Caco-2 (cell line): ENCODE measurements at regions not wholly inside any gene's neighbourhood (a gene's known extent, or its start where the extent isn't known, plus 50 kb on each side); places are given as distances from the start of the nearest gene placed in this dataset.

Experiments used
- BruUV-seq: library from RNA; stranded (reverse); fragments of 400-500 nt; replicated peaks from 2 replicates; lab custom pipeline; 2021; lab: Mats Ljungman, UMichigan
- CTCF ChIA-PET: fragments of 300-600 bp; sonication (Branson Sonifier 250); formaldehyde crosslinking; loops from one replicate; lab custom pipeline; 2022; ENCODE audit warnings: antibody characterized with exemption; lab: Charles Lee
- POLR2A ChIA-PET: fragments of 300-600 bp; sonication (Branson Sonifier 250); formaldehyde crosslinking; loops from one replicate; lab custom pipeline; 2022; ENCODE audit warnings: antibody characterized with exemption; lab: Charles Lee
- DNase-seq, 2 experiments: peaks; one replicate each; pipeline versions ENCODE4 v3.0.0 to v3.0.0-alpha.2; 2020 to 2022
- H3K27me3 ChIP-seq: replicated peaks from 2 replicates; pipeline ENCODE4 v1.6.0; 2011; ENCODE audit warnings: low read length; ENCODE audit not compliant: control insufficient read depth, insufficient read depth
- H3K36me3 ChIP-seq: 2 replicates; pipeline ENCODE4 v1.5.1; 2011; ENCODE audit warnings: low read length; ENCODE audit not compliant: control insufficient read depth, insufficient read depth
- H3K4me1 ChIP-seq: fragments of 250-450 bp; sonication (Bioruptor Pico); 2 replicates; pipeline ENCODE4 v1.5.1; 2020; ENCODE audit warnings: mild to moderate bottlenecking
- H3K4me3 ChIP-seq: 2 replicates; pipeline ENCODE4 v1.5.1; 2011; ENCODE audit warnings: low read depth, mild to moderate bottlenecking, control low read depth, low read length
- H3K9me3 ChIP-seq: fragments of 250-450 bp; sonication (Bioruptor Pico); 2 replicates; pipeline ENCODE4 v1.5.1; 2020; ENCODE audit warnings: mild to moderate bottlenecking, moderate library complexity
- H3K27ac Mint-ChIP-seq: one replicate; pipeline ENCODE4 v1.8.0; 2022; ENCODE audit warnings: mixed read lengths; ENCODE audit not compliant: unreplicated experiment
- H3K27me3 Mint-ChIP-seq: one replicate; pipeline ENCODE4 v1.8.0; 2022; ENCODE audit warnings: mixed read lengths; ENCODE audit not compliant: insufficient read depth, unreplicated experiment
- H3K36me3 Mint-ChIP-seq: one replicate; pipeline ENCODE4 v1.8.0; 2022; ENCODE audit warnings: mild to moderate bottlenecking, mixed read lengths; ENCODE audit not compliant: insufficient read depth, unreplicated experiment
- H3K4me1 Mint-ChIP-seq: one replicate; pipeline ENCODE4 v1.8.0; 2022; ENCODE audit warnings: low read depth, mixed read lengths; ENCODE audit not compliant: unreplicated experiment
- H3K4me3 Mint-ChIP-seq: one replicate; pipeline ENCODE4 v1.8.0; 2022; ENCODE audit warnings: mild to moderate bottlenecking, moderate library complexity, mixed read lengths; ENCODE audit not compliant: unreplicated experiment
- H3K9me3 Mint-ChIP-seq: one replicate; pipeline ENCODE4 v1.8.0; 2022; ENCODE audit warnings: mixed read lengths; ENCODE audit not compliant: unreplicated experiment
- intact Hi-C: fragments of 100-400 bp; cut with micrococcal nuclease; formaldehyde crosslinking; loops from one replicate; pipeline ENCODE4 v1.10.0; 2022; ENCODE audit not compliant: unreplicated experiment
- TF ChIP-seq, protein P1 (sequence below), 2 experiments: fragments of 200-600 bp in 1 of 2; IDR thresholded peaks; 1 replicate in 1 of 2; 2 replicates in 1 of 2; pipeline versions ENCODE4 v1.5.1 to v1.8.0; 2011 to 2022; ENCODE audit warnings: antibody characterized with exemption in 1 of 2, control low read depth in 1 of 2, inconsistent platforms in 1 of 2, low read depth in 1 of 2, low read length in 1 of 2, mild to moderate bottlenecking in 1 of 2, moderate library complexity in 1 of 2; ENCODE audit not compliant: insufficient read depth in 1 of 2, severe bottlenecking in 1 of 2, unreplicated experiment in 1 of 2

DNA sequence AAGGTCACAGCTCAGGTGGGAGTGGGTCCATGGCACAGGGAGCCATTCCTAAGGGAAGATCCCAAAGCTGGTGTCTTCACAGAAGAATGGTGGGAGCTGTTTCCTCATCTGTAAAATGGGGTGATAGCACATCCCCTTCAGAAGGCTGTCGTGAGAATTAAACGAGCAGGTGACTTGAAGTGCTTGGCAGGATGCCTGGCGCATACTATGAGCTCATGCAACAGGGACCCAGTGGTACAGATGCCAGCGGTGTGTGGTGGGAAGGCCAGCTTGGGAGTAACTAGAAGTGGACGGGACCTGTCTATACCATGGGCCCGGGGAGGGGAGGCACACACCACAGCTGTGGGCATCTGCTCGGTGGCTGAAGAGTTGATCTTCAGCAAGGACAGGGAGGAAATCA is 189.3 kb upstream of the TNRC6C start:
- H3K36me3 Mint-ChIP-seq = no peaks in the 10 kb centered on the region
- Histone ChIP-seq H3K4me1 (no peaks in the 10 kb centered on the region), H3K27me3 (no peaks in the 10 kb centered on the region; the same call in 1 of the 2 replicates), H3K4me3 (no peak overlapping the region), H3K36me3 (no peaks in the 10 kb centered on the region), H3K9me3 (peaks cover 4% of the 10 kb centered on the region; the same call in 1 of the 2 replicates)
- no peak overlapping the region for H3K27ac Mint-ChIP-seq
- H3K9me3 Mint-ChIP-seq = no peaks in the 10 kb centered on the region
- intact Hi-C loops = no loop called here
- H3K27me3 Mint-ChIP-seq = peaks cover 16% of the 10 kb centered on the region
- no TSS peak for BruUV-seq
- TF ChIP-seq, protein P1, sequence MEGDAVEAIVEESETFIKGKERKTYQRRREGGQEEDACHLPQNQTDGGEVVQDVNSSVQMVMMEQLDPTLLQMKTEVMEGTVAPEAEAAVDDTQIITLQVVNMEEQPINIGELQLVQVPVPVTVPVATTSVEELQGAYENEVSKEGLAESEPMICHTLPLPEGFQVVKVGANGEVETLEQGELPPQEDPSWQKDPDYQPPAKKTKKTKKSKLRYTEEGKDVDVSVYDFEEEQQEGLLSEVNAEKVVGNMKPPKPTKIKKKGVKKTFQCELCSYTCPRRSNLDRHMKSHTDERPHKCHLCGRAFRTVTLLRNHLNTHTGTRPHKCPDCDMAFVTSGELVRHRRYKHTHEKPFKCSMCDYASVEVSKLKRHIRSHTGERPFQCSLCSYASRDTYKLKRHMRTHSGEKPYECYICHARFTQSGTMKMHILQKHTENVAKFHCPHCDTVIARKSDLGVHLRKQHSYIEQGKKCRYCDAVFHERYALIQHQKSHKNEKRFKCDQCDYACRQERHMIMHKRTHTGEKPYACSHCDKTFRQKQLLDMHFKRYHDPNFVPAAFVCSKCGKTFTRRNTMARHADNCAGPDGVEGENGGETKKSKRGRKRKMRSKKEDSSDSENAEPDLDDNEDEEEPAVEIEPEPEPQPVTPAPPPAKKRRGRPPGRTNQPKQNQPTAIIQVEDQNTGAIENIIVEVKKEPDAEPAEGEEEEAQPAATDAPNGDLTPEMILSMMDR (IDR thresholded peaks at IDR 0.05; ENCODE audit: insufficient read depth in 1 of 2, low read depth in 1 of 2, low read length in 1 of 2, severe bottlenecking in 1 of 2, unreplicated experiment in 1 of 2) = no peak
- ChIA-PET POLR2A (interaction anchor here (1.7 kb wide), 1 partner anchor 189 kb away, joined by 6 read pairs; the partner anchor contains the start of gene TNRC6C), CTCF (no interaction called here)
- H3K4me1 Mint-ChIP-seq = peaks cover 6% of the 10 kb centered on the region
- no peak overlapping the region for H3K4me3 Mint-ChIP-seq
- DNase-seq = no peak

GRCh38 chr17:77769762-77770161 is 188.7 kb upstream of the TNRC6C start:
- Histone ChIP-seq H3K36me3 (no peaks in the 10 kb centered on the region), H3K9me3 (peaks cover 4% of the 10 kb centered on the region; the same call in 1 of the 2 replicates), H3K4me1 (no peaks in the 10 kb centered on the region), H3K27me3 (no peaks in the 10 kb centered on the region), H3K4me3 (no peak overlapping the region)
- H3K9me3 Mint-ChIP-seq = no peaks in the 10 kb centered on the region
- H3K4me1 Mint-ChIP-seq = peaks cover 6% of the 10 kb centered on the region
- peaks cover 15% of the 10 kb centered on the region for H3K27me3 Mint-ChIP-seq
- H3K27ac Mint-ChIP-seq = no peak overlapping the region
- TF ChIP-seq, protein P1 (IDR thresholded peaks at IDR 0.05; ENCODE audit: insufficient read depth in 1 of 2, low read depth in 1 of 2, low read length in 1 of 2, severe bottlenecking in 1 of 2, unreplicated experiment in 1 of 2) = no peak
- ChIA-PET POLR2A (interaction anchor here (1.7 kb wide), 1 partner anchor 189 kb away, joined by 6 read pairs; the partner anchor contains the start of gene TNRC6C), CTCF (no interaction called here)
- H3K36me3 Mint-ChIP-seq = no peaks in the 10 kb centered on the region
- intact Hi-C loops = no loop called here
- BruUV-seq = no TSS peak
- no peak overlapping the region for H3K4me3 Mint-ChIP-seq
- peak in 1 of 2 experiments; percentile 37 for DNase-seq

DNA sequence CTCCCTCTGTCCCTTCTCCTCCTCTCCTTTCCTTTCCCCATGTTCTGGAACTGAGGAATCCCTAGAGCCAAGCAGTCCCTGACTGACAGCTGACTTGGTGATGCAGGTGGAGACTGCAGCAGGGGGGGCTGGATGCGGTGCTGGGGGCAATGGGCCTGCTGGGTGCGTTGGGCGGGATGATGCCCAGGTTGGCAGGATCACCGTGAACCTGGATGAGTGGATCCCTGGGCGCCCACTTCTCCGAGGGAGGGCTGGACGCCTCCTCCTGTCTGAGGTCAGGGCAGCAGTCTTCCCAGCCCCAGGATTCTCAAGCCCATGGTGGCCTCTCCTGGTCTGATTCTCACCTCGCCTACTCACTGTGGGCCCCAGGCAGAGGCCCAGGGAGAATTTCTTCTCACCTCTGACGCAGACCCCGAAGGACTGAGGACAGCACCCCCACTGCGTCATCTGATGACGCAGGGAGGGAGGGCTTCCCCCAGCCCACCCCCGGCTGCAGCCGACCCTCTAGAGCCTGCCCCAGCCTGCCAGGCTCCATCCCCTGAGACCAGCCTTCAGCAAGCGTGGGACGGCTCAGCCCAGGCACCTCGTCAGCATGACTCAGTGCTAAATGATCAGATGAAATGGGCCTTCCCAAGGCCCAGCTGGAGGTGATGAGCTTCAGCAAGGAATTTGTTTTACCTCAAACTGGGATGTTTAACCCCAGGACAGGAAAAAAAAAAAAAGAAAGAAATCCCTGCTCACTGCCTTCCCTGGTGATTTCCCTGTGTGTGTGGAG is 188.0 kb upstream of the TNRC6C start:
- Mint-ChIP-seq H3K27me3 (peaks cover 8% of the 10 kb centered on the region), H3K9me3 (no peaks in the 10 kb centered on the region), H3K4me1 (peaks cover 6% of the 10 kb centered on the region), H3K4me3 (no peak overlapping the region), H3K36me3 (no peaks in the 10 kb centered on the region), H3K27ac (no peak overlapping the region)
- ChIA-PET CTCF (no interaction called here), POLR2A (no interaction called here)
- intact Hi-C loops = no loop called here
- Histone ChIP-seq H3K36me3 (no peaks in the 10 kb centered on the region), H3K4me3 (no peak overlapping the region), H3K9me3 (peaks cover 4% of the 10 kb centered on the region; the same call in 1 of the 2 replicates), H3K4me1 (no peaks in the 10 kb centered on the region), H3K27me3 (no peaks in the 10 kb centered on the region)
- BruUV-seq = no TSS peak
- no peak for DNase-seq
- TF ChIP-seq, protein P1 (IDR thresholded peaks at IDR 0.05; ENCODE audit: insufficient read depth in 1 of 2, low read depth in 1 of 2, low read length in 1 of 2, severe bottlenecking in 1 of 2, unreplicated experiment in 1 of 2) = no peak
